NOMO-1 (cell line): ENCODE measurements at regions not wholly inside any gene's neighbourhood (a gene's known extent, or its start where the extent isn't known, plus 50 kb on each side); places are given as distances from the start of the nearest gene placed in this dataset.

Experiments
- DNase-seq, 2 experiments: peaks; one replicate each; lab custom pipeline; 2025; ENCODE audit not compliant: unreplicated experiment in 2 of 2; lab: John Stamatoyannopoulos, UW

DNA sequence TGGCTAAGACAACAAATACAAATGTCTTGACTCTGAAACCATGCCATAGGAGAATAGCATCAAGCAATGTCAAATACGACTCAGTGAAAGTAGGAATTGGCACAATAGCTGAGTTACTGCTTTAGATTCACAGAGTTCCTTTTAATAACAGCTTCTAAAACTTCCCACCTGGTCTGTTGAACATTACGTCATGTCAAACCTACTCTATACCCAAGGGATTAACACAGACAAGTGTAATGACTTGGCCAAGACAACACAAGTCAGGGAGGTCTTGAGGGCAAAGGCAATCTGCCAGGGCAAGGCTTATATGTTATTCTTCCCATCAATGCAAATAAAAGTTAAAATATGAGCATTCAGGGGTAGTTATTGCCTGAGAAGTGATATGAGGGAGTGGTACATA is 265.1 kb upstream of the PRDM1 start:
- no peak for DNase-seq

DNA sequence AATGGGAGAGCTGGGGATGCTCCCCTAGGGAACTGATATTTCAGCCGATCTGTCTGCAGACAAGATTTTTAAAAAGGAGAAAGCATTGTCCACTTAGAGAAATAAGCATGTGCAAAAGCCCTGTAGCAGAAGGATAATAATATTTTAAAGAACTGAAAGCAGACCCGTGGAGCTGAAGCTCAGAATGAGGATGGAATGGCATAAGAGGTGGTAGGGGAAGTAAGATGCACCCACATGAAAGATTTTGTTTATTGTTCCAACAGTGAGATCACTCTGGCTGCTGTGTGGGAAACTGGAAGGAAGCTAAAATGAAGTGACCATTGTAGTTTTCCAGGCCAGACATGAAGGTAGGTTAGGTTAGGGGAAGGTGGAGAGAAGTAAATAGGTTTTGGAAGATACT is 266.4 kb upstream of the PRDM1 start:
- DNase-seq: peak in 1 of 2 experiments; percentile 37

DNA sequence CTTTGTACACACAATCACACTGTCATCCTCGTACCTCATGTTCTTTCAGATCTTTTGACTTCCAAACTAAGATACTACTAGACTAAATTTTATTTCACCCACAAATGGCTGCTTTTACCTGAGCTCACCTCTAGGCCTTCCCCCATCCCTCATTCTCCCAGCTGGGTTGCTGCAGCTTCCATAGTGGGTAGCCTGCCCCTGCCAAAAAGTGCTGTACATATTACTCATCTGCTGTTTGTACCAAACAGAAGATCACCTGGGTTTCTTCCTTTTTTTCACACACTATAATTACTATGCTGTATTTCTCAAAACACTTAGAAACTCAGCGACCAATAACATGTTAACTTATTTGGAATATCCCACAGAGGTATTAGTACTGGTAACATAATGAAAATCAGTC is 267.6 kb upstream of the PRDM1 start:
- DNase-seq: peak in 1 of 2 experiments; percentile 13

- no peak for DNase-seq
Measured at GRCh38 chr6:105817961-105818360, 268.2 kb upstream of the PRDM1 start.

- no peak for DNase-seq
Measured at GRCh38 chr6:105817370-105817769, 268.8 kb upstream of the PRDM1 start.

DNA sequence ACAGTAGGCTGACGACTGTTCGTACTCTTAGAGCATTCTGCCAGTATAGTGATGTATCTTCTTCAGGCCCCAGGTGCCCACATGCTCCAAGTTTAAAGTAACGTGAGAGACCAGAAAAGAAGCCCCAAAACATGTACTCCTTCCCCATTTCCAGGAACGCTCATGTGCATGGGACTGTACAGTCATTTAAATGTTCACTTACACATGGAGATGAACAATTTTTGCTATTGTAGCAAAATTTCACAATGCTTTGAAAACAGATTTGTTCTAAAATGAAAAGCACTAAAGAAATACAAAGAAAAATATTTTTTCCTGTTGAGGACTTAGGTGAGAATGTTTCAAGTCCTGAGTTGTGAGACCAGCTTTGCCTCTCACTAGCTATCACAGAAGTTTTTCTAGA is 269.3 kb upstream of the PRDM1 start:
- no peak for DNase-seq

- DNase-seq: no peak
Measured at GRCh38 chr6:105815661-105816555, 270.2 kb upstream of the PRDM1 start.

GRCh38 chr6:105814745-105815536 is 271.2 kb upstream of the PRDM1 start:
- no peak for DNase-seq

DNA sequence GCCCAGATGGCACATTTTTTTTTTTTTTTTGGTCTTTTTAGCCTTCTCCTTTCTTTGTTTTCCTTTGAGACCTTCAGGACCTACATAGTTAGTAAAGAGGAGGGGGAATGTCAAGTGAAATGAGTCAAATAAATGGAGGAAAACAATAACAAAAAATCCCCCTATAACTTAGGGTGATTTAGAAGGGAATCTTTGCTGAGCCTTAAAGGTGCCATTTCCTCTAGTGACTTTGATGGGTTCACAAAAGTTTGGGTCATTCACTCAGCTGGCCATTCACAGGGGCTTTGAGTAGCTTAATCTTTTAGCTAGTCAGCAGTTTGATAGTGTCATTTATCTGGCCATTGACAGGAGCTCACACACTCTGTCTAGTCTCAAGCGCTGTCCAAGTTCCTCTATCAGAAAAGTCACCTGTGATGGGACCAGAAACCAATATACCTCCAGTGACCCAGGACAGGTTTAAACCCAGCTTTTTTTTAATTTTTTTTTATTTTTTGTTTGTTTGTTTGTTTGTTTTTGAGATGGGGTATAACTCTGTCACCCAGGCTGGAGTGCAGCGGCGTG is 275.1 kb upstream of the PRDM1 start:
- DNase-seq: no peak

GRCh38 chr6:105810105-105810921 is 275.8 kb upstream of the PRDM1 start:
- DNase-seq: peak; percentile 84 to 85

DNA sequence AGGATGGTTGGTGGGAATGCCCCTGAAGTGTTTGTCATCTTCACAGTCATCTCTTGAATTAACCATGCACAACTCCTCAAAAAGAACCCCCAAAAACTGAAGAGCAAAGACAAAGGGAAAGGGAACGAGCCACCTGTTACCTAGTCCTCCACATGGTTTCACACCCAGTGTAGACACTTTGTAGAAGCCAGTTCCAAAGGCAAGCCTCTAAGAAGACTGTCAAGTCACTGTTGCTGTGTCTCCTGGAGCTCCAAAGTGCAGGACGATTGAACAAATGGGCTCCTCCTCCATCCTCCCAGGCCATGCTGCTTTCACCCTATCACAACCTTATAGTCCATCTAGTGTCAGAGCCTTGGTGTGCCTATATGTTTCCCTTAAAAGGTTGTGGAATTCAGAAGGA is 277.6 kb upstream of the PRDM1 start:
- no peak for DNase-seq

GRCh38 chr6:105807905-105808304 is 278.2 kb upstream of the PRDM1 start:
- DNase-seq: no peak

DNA sequence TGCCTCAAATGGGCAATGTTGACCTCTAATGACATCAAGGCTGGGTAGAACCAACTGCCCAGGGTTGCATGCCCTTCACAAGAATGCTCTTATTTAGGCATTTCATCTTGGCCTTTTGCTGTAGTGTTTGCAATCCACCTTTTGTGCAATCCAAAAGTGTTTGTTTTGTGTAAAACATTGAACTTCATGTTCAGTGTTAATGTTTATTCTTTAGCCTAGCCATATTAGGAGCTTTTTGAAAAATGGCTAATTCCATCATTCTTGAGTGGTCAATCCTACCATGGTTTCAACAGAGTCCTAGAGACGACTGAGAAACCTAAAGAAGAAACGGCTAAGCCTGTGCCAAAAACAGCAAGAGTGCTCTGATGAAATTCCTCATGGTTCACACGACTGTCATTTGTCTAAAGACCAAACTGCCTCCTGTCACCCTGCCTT is 279.6 kb upstream of the PRDM1 start:
- no peak for DNase-seq

GRCh38 chr6:105805501-105806023 is 280.6 kb upstream of the PRDM1 start:
- DNase-seq: no peak

GRCh38 chr6:105804424-105804823 is 281.7 kb upstream of the PRDM1 start:
- no peak for DNase-seq

- DNase-seq: no peak
Measured at GRCh38 chr6:105804000-105804399, 282.1 kb upstream of the PRDM1 start.

GRCh38 chr6:105803442-105803841 is 282.7 kb upstream of the PRDM1 start:
- no peak for DNase-seq

GRCh38 chr6:105802703-105803102 is 283.4 kb upstream of the PRDM1 start:
- no peak for DNase-seq

DNA sequence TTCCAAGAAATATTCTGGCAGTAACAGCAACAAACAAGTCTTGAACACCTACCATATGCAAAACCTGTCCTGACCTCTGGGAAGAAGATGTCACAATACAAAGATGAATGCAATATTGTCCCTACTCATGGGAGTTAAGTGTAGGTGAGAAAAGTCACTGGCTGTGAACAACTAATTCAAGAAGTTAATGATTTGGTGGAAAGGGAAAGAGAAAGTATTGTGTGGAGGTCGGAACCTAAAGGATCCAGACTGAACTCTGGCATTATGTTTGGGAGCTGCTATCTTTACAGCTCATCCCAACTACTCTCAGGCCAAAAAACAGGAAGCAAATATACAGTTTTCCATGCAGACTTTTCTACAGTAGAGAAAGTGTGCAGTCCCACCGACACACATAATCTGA is 285.3 kb upstream of the PRDM1 start:
- DNase-seq: no peak

GRCh38 chr6:105800398-105800797 is 285.7 kb upstream of the PRDM1 start:
- no peak for DNase-seq
